Adrenal gland (tissue), 9 donors: ENCODE measurements at regions not wholly inside any gene's neighbourhood (a gene's known extent, or its start where the extent isn't known, plus 50 kb on each side); places are given as distances from the start of the nearest gene placed in this dataset.
"Not testable (repeated sequence)": the region's sequence is repeated elsewhere in the genome, so short reads cannot be mapped to it uniquely, and the experiment has no call there.

Experiments used
- DNase-seq, 7 donors: peaks; one replicate each; pipeline ENCODE4 v3.0.0-alpha.2; 2019 to 2020
- H3K27ac ChIP-seq, 5 donors: fragments of 200-600 bp; sonication (generic) in 4 of 5; 1 replicate in 3 of 5; 2 replicates in 2 of 5; pipeline versions ENCODE4 v1.5.1 to v1.8.0; 2016 to 2020; ENCODE audit warnings: mild to moderate bottlenecking in 1 of 5
- H3K27me3 ChIP-seq: fragments of 200-600 bp; 2 replicates; pipeline ENCODE4 v1.8.0; 2021
- H3K36me3 ChIP-seq, 2 donors: fragments of 200-600 bp; replicated peaks in 1 of 2; 1 replicate in 1 of 2; 2 replicates in 1 of 2; pipeline versions ENCODE4 v1.5.1 to v1.8.0; 2018 to 2022
- H3K4me1 ChIP-seq, 2 donors: fragments of 200-600 bp; replicated peaks in 1 of 2; 1 replicate in 1 of 2; 2 replicates in 1 of 2; pipeline versions ENCODE4 v1.5.1 to v1.8.0; 2018 to 2021
- H3K4me3 ChIP-seq, 4 donors: fragments of 200-600 bp; sonication (generic) in 3 of 4; one replicate each; pipeline ENCODE4 v1.5.1; 2016 to 2018
- H3K9me3 ChIP-seq, 3 donors: fragments of 200-600 bp; sonication (generic) in 1 of 3; replicated peaks in 1 of 3; 1 replicate in 2 of 3; 2 replicates in 1 of 3; pipeline versions ENCODE4 v1.5.1 to v1.8.0; 2016 to 2021
- CTCF ChIP-seq, 6 experiments: fragments of 450-650 bp in 4 of 6; fragments of 200-600 bp in 2 of 6; sonication (generic) in 1 of 6; IDR thresholded peaks; 1 replicate in 5 of 6; 2 replicates in 1 of 6; pipeline versions ENCODE4 v1.5.1 to v1.8.0; 2016 to 2021; ENCODE audit warnings: antibody characterized with exemption in 6 of 6, mild to moderate bottlenecking in 2 of 6, moderate library complexity in 1 of 6
- POLR2A ChIP-seq, 2 donors: fragments of 450-650 bp; IDR thresholded peaks; one replicate each; pipeline ENCODE4 v1.6.1; 2017; ENCODE audit warnings: antibody characterized with exemption in 2 of 2, mild to moderate bottlenecking in 2 of 2, moderate library complexity in 1 of 2
- WGBS, 4 donors: extraction: QIAGEN DNeasy Blood & Tissue Kit in 2 of 4; methylation state at CpG; one replicate each; pipeline versions ENCODE4 v1.1.5 to v1.1.7; 2013 to 2017; 5-methylcytosine and 5-hydroxymethylcytosine counted together
- intact Hi-C, 2 donors: fragments of 100-400 bp; cut with DNase I; formaldehyde crosslinking; loops; one replicate each; pipeline versions ENCODE4 v1.14.1 to v1.15.0; 2022 to 2023
- donor health status: healthy with polysubstance abuse.
- donor health status: Bipolar disorder and iron deficiency.
- donor health status: DM: yes; HTN: yes; CAD: no.
- donor health status: DM: no; HTN: no; CAD: no.
- donor health status: DM: no; HTN: no; CAD: no.

GRCh38 chr17:63040816-63041215 is 74.8 kb downstream of the TANC2 start:
- no peak for DNase-seq
- H3K36me3 ChIP-seq: no peaks in the 10 kb centered on the region
- no peaks in the 10 kb centered on the region for H3K4me1 ChIP-seq
- intact Hi-C loops: no loop called here
- H3K9me3 ChIP-seq: no peaks in the 10 kb centered on the region
- H3K27me3 ChIP-seq: no peaks in the 10 kb centered on the region
- H3K27ac ChIP-seq: no peak overlapping the region
- TF ChIP-seq CTCF (IDR thresholded peaks at IDR 0.05) (no peak), POLR2A (IDR thresholded peaks at IDR 0.05) (no peak)
- H3K4me3 ChIP-seq: no peak overlapping the region

- Histone ChIP-seq H3K4me1 (no peaks in the 10 kb centered on the region), H3K9me3 (no peaks in the 10 kb centered on the region), H3K36me3 (no peaks in the 10 kb centered on the region), H3K27me3 (no peaks in the 10 kb centered on the region), H3K27ac (no peak overlapping the region), H3K4me3 (no peak overlapping the region)
- DNase-seq: no peak
- WGBS, 4 donors: 85 to 92% (median 87%) methylated on average over 4 of the region's 4 CpGs
- intact Hi-C loops: no loop called here
- TF ChIP-seq POLR2A (IDR thresholded peaks at IDR 0.05) (no peak), CTCF (IDR thresholded peaks at IDR 0.05) (no peak)
Observed at GRCh38 chr17:63041251-63041650, 75.2 kb downstream of the TANC2 start.

GRCh38 chr17:63041722-63042121 is 75.7 kb downstream of the TANC2 start:
- Histone ChIP-seq H3K4me1 (no peaks in the 10 kb centered on the region), H3K4me3 (no peak overlapping the region), H3K36me3 (no peaks in the 10 kb centered on the region), H3K9me3 (no peaks in the 10 kb centered on the region), H3K27ac (no peak overlapping the region), H3K27me3 (no peaks in the 10 kb centered on the region)
- intact Hi-C loops: no loop called here
- TF ChIP-seq CTCF (IDR thresholded peaks at IDR 0.05) (no peak), POLR2A (IDR thresholded peaks at IDR 0.05) (no peak)
- DNase-seq: no peak
- 88 to 98% (median 94%) methylated on average over 2 of the region's 2 CpGs for WGBS, 4 donors

GRCh38 chr17:63042256-63042812 is 76.3 kb downstream of the TANC2 start:
- no peak for TF ChIP-seq POLR2A (IDR thresholded peaks at IDR 0.05)
- TF ChIP-seq CTCF (IDR thresholded peaks at IDR 0.05): no peak
- Histone ChIP-seq H3K9me3 (no peaks in the 10 kb centered on the region), H3K36me3 (no peaks in the 10 kb centered on the region), H3K27me3 (no peaks in the 10 kb centered on the region), H3K4me1 (no peaks in the 10 kb centered on the region), H3K4me3 (no peak overlapping the region), H3K27ac (no peak overlapping the region)
- WGBS, 4 donors: 80 to 85% (median 82%) methylated on average over 2 of the region's 2 CpGs
- intact Hi-C loops: no loop called here
- no peak for DNase-seq

GRCh38 chr17:63057560-63057959 is 91.5 kb downstream of the TANC2 start:
- H3K4me3 ChIP-seq, H3K27ac ChIP-seq, H3K4me1 ChIP-seq, DNase-seq, H3K27me3 ChIP-seq, H3K36me3 ChIP-seq, H3K9me3 ChIP-seq, intact Hi-C loops: not testable (repeated sequence)
- WGBS, 4 donors: 89 to 95% (median 95%) methylated on average over 2 of the region's 2 CpGs
